ENCODE measurements at regions not wholly inside any gene's neighbourhood (a gene's known extent, or its start where the extent isn't known, plus 50 kb on each side); places are given as distances from the start of the nearest gene placed in this dataset.
"Not testable (repeated sequence)": the region's sequence is repeated elsewhere in the genome, so short reads cannot be mapped to it uniquely, and the experiment has no call there.

GRCh38 chr6:164695896-164696295 is 613.5 kb downstream of the C6orf118 start:
- DNase-seq (ENCODE audit: low spot score) = no peak

DNA sequence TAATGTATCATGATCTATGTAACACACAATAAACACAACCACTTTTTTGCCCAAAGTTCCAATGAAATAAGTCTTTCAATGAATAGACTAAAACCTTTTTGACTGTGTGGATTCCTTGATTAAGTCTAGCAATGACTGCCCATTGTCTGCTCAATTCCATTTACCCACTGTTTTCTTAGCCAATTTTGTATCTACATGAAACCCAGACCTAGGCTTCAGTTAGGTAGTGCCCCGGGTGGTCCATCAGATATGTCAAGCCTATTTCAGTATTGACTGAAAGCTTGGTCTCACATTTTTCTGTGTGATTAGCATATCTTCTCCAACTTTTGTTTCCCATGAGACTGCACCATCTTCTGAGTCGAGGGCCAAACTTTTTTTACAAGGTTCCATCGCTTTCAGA is 615.0 kb downstream of the C6orf118 start:
- no peak for DNase-seq (ENCODE audit: low spot score)

DNA sequence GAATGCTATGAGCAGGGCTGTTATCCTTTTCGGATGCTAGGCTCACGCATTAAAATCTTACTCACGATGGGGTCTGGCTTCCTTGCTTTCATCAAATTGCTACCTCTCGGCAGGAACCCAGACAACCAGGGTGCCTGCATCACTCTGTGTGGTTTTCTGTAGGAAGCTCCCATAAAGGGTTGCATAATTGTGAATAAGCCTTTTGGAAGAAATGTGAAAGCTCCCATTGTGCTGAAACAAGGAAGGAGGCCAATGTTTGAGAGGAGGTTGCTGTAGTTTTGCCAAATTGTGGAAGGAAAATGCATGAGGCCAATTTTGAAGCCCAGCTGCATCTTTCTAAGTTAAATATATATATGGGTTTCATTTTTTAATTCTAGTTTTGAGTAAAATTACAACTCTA is 615.5 kb downstream of the C6orf118 start:
- no peak for DNase-seq (ENCODE audit: low spot score)

DNA sequence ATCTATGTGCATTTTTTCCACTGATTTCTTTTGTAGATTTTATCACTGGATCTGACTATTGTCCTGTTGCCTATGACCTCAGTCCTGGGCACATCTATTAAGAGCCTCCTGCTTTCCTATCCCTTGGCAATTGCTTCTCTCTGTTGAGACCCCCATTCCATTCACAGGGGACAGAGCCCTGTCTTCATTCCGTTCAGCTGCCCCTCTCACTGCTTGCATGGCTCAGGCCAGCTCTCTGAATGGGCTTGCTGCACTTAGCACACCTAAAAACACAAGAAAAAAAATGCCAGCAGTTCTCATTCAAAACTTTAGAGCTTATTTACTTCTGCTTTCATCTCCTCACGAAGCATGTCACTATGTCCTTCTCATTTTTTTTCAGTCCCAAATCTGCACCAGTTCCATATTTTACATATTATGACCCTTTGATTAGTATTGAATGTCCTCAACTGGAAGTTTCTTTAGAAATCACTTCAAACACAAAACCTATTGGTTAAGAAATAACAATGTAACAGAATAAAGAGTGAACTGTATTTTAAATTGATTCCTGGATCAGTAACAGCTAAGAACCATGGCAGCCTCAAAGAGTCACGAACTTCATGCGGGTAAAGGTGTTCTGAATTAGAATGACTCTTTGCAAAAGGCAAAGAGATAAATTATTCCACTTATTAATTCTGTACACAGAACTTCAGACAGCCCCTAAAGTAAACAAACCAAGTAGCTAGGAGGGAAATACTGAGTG is 616.5 kb downstream of the C6orf118 start:
- DNase-seq (ENCODE audit: low spot score) = no peak

GRCh38 chr6:164690702-164691500 is 618.5 kb downstream of the C6orf118 start:
- no peak for DNase-seq (ENCODE audit: low spot score)

DNA sequence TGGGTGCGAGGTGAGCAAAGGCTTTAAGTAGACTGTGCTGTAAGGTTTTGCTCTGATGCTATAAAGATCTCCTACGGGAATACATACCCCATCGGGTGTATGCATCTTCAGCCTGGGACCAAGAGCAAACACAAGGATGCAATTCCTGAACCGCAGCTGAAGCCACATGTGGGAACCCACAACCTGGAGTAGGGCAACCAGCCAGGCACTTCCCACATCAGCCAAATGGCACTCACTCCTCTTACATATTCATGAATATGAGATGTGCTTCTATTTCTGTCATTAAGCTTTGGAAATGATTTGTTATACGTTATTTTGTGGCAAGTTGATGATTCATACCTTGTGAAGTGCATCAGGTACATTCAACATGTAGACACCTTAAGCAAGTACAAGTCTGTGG is 619.2 kb downstream of the C6orf118 start:
- no peak for DNase-seq (ENCODE audit: low spot score)

- DNase-seq (ENCODE audit: low spot score) = no peak
Observed at GRCh38 chr6:164665328-164665727, 644.1 kb downstream of the C6orf118 start.

DNA sequence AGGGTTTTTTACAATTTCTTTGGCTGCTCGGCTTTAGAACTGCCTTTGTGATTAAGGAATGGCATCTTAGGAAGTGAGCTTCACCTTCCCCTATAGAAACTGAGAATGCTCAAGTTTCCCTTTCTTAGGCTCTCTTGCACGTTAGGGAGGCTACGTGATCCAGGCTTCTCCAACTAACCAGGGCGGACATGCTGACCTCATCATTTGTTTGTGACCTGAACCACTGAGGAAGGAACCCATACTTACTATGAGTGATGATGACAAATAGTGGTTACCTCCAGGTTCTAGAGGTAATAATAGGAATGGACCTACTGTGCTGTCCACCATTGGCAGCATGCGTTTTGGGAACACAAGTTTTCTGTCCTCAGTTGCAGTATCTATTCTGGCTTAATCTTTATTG is 645.8 kb downstream of the C6orf118 start:
- DNase-seq (ENCODE audit: low spot score) = no peak

GRCh38 chr6:164661716-164662115 is 647.7 kb downstream of the C6orf118 start:
- DNase-seq (ENCODE audit: low spot score) = no peak

- no peak for DNase-seq (ENCODE audit: low spot score)
Observed at GRCh38 chr6:164660781-164661180, 648.6 kb downstream of the C6orf118 start.

DNA sequence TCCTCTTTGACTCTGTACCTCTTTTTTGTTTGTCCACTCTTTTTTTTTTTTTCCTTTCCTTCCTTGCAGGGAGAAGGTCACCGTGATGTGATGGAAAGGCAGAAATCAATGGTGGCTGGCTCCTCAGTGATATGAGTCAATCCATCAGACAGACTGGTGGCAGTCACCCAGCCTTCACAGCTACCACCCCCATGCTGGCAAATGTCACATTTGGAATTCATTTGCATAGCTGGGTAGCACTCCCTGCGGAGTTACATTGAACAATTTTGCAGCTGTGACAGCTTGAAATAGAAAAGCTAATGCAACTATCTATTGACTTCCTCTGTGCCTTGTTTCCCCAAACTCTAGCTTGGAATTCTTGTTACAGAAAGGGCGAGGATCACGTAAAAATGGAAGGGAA is 668.4 kb downstream of the C6orf118 start:
- no peak for DNase-seq (ENCODE audit: low spot score)

GRCh38 chr6:164628302-164628931 is 681.0 kb downstream of the C6orf118 start:
- DNase-seq (ENCODE audit: low spot score) = no peak

- no peak for DNase-seq (ENCODE audit: low spot score)
Observed at GRCh38 chr6:164616917-164617524, 692.4 kb downstream of the C6orf118 start.

GRCh38 chr6:164612751-164613150 is 696.7 kb downstream of the C6orf118 start:
- DNase-seq (ENCODE audit: low spot score) = no peak

DNA sequence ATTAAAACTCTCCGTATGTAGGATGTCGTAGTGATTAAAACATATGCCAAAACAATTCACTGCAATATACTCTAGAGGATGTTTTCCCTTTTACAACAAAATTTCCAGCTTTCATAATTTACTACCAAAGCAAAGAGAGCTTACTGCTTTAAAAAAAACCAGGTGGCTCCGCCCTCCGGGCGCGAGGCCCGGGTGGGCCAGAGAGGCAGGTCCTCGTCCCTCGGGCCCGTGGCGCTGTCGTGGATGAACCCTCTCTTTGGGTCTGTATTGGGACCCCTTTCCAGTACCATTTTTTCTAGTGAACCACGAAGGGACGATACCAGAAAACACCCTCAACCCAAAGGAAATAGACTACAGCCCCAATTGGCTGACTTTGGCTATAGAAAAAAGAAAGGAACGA is 698.5 kb downstream of the C6orf118 start:
- not testable (repeated sequence) for DNase-seq (ENCODE audit: low spot score)

GRCh38 chr6:164602415-164602814 is 707.0 kb downstream of the C6orf118 start:
- DNase-seq (ENCODE audit: low spot score) = not testable (repeated sequence)

- DNase-seq (ENCODE audit: low spot score) = no peak
Observed at GRCh38 chr6:164581563-164581962, 727.8 kb downstream of the C6orf118 start.

DNA sequence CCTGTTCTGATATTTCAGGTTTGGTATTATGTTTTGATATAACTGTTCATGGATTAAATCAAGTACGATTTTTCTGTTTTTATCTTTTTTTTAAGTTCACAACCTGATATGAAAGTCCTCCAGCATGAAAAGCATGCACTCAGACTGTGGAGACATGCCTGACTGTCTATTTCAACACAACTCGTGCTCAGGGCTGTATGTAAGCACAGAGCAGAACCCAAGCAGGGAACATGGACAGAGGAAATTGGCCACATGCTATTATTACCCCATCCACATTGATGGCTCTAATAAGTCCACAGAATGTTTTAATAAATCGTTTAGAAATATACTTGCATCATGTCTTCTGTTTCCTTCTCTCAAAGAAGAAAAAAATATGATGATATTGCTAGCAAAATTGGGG is 730.4 kb downstream of the C6orf118 start:
- DNase-seq (ENCODE audit: low spot score) = no peak

- no peak for DNase-seq (ENCODE audit: low spot score)
Observed at GRCh38 chr6:164578616-164579015, 730.8 kb downstream of the C6orf118 start.

GRCh38 chr6:164570801-164571200 is 738.6 kb downstream of the C6orf118 start:
- no peak for DNase-seq (ENCODE audit: low spot score)

- no peak for DNase-seq (ENCODE audit: low spot score)
Observed at GRCh38 chr6:164569509-164569908, 739.9 kb downstream of the C6orf118 start.

- DNase-seq (ENCODE audit: low spot score) = no peak
Observed at GRCh38 chr6:164563924-164564323, 745.5 kb downstream of the C6orf118 start.

- DNase-seq (ENCODE audit: low spot score) = no peak
Observed at GRCh38 chr6:164561656-164562055, 747.7 kb downstream of the C6orf118 start.
